ENCODE measurements at regions not wholly inside any gene's neighbourhood (a gene's known extent, or its start where the extent isn't known, plus 50 kb on each side); places are given as distances from the start of the nearest gene placed in this dataset.

GRCh38 chr6:11425876-11426275 lies 111.7 kb upstream of the TMEM170B start:
- RAD21 ChIA-PET (ENCODE audit: unreplicated experiment), result no interaction called here
- 100% methylated on average over 1 of the region's 1 CpG for WGBS (ENCODE audit: insufficient coverage, insufficient replicate concordance, low lambda C conversion rate, missing lambda C conversion rate)
- no peak overlapping the region for H3K4me2 ChIP-seq (ENCODE audit: control insufficient read depth, insufficient read depth)
- no TSS peak for BruUV-seq (replicated peaks)
- no peaks in the 10 kb centered on the region for H3K79me2 ChIP-seq (ENCODE audit: control insufficient read depth, insufficient read depth, low read length)
- no peaks in the 10 kb centered on the region for H3K27me3 ChIP-seq (replicated peaks in 1 of 2; ENCODE audit: control insufficient read depth in 2 of 2, insufficient read depth in 2 of 2, low read length in 1 of 2)
- H3K4me3 ChIP-seq, result no peak overlapping the region
- in situ Hi-C loops (cut with MboI) (no loop called here), intact Hi-C loops (cut with micrococcal nuclease; ENCODE audit: unreplicated experiment) (no loop called here)
- no peaks in the 10 kb centered on the region for H3K36me3 ChIP-seq (ENCODE audit: control insufficient read depth in 2 of 2, insufficient read depth in 2 of 2, low read length in 1 of 2)
- FAIRE-seq (no peak), DNase-seq (ENCODE audit: low read depth, low spot score) (no peak), ATAC-seq (no peak)
- SMC1A ChIA-PET (ENCODE audit: uncharacterized antibody, unreplicated experiment), result interaction anchor here (0.9 to 17.4 kb wide), 6 partner anchors 10 to 67 kb away, joined by 3 to 190 read pairs (median 3); no protein-coding TSS in a partner anchor
- H2AFZ ChIP-seq (ENCODE audit: control insufficient read depth, low read depth, low read length), result no peak overlapping the region
- H3K27ac ChIP-seq (ENCODE audit: control insufficient read depth, insufficient read depth), result no peak overlapping the region
- POLR2A ChIA-PET, result no interaction called here
- TF ChIP-seq FOS (IDR thresholded peaks at IDR 0.05; ENCODE audit: borderline replicate concordance, extremely low read depth, insufficient read length), result no peak
- TF ChIP-seq EED (IDR thresholded peaks at IDR 0.05; ENCODE audit: low read depth), result no peak
- TF ChIP-seq BCL11A (IDR thresholded peaks at IDR 0.05; ENCODE audit: low read depth, low read length), result no peak
- no peak for TF ChIP-seq REST (IDR thresholded peaks at IDR 0.05; ENCODE audit: low read depth, low read length)
- CTCF ChIA-PET, result no interaction called here
- H3K9ac ChIP-seq (ENCODE audit: control insufficient read depth, insufficient read depth, low read length), result no peak overlapping the region
- peaks cover 32% of the 10 kb centered on the region for H3K4me1 ChIP-seq (ENCODE audit: control insufficient read depth, insufficient read depth, low read length)
- H3K9me3 ChIP-seq (replicated peaks; ENCODE audit: control insufficient read depth, insufficient read depth, low read length), result no peaks in the 10 kb centered on the region
- no peaks in the 10 kb centered on the region for H4K20me1 ChIP-seq (ENCODE audit: control insufficient read depth, insufficient read depth)

Data from GM12878 (cell line).